Left lung (tissue), 4 donors: ENCODE measurements at regions not wholly inside any gene's neighbourhood (a gene's known extent, or its start where the extent isn't known, plus 50 kb on each side); places are given as distances from the start of the nearest gene placed in this dataset.
"Not testable (repeated sequence)": the region's sequence is repeated elsewhere in the genome, so short reads cannot be mapped to it uniquely, and the experiment has no call there.

ENCODE experiments used
- ATAC-seq: fragments of 200-7000 bp; cut with Tn5 transposase; one replicate; pipeline ENCODE4 v1.9.1; 2020; ENCODE audit warnings: moderate library complexity
- DNase-seq, 4 donors: peaks; one replicate each; pipeline ENCODE4 v3.0.0-alpha.2; 2013 to 2020
- H3K27ac ChIP-seq, 2 donors: fragments of 200-600 bp; sonication (generic) in 1 of 2; one replicate each; pipeline versions ENCODE4 v1.5.0 to v1.8.0; 2020 to 2021
- H3K27me3 ChIP-seq, 2 donors: fragments of 200-600 bp; sonication (generic) in 1 of 2; one replicate each; pipeline versions ENCODE4 v1.5.0 to v1.8.0; 2020 to 2021
- H3K36me3 ChIP-seq, 2 donors: fragments of 200-600 bp; sonication (generic) in 1 of 2; one replicate each; pipeline versions ENCODE4 v1.5.0 to v1.8.0; 2020 to 2021
- H3K4me1 ChIP-seq, 2 donors: fragments of 200-600 bp; one replicate each; pipeline ENCODE4 v1.8.0; 2021
- H3K4me3 ChIP-seq, 2 donors: fragments of 200-600 bp; sonication (generic) in 1 of 2; one replicate each; pipeline versions ENCODE4 v1.5.0 to v1.8.0; 2020 to 2021; ENCODE audit warnings: mild to moderate bottlenecking in 1 of 2
- H3K9me3 ChIP-seq, 2 donors: fragments of 200-600 bp; sonication (generic) in 1 of 2; one replicate each; pipeline versions ENCODE4 v1.5.0 to v1.8.0; 2020 to 2021
- intact Hi-C, 2 donors: fragments of 100-400 bp; cut with DNase I; formaldehyde crosslinking; loops; one replicate each; pipeline versions ENCODE4 v1.11.2 to v1.14.2; 2022
- TF ChIP-seq, protein P1 (sequence below), 2 donors: fragments of 200-600 bp; sonication (generic) in 1 of 2; IDR thresholded peaks; one replicate each; pipeline versions ENCODE4 v1.5.0 to v1.8.0; 2021; ENCODE audit warnings: antibody characterized with exemption in 2 of 2
- donor health status: DM: no; HTN: yes; CAD: no.
- donor health status: DM: no; HTN: no; CAD: no.

DNA sequence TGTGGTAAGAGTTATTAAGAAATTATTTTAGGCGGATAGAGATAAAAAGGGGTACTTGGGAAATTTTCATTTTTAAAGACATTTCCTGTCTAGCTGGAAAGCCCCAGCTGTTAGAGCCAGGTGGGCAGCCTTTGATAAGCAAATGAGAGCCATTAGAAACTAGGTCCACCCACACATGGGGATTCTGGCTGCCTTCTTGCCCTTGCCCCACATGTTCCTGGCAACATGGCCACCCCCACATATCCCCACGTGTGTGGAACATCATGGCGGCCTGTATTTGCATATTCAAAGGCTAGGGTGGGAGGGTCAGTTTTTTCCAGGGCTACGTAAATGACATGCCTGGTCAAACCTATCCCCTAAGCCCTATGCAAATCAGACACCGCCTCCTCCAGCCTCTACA, 1382.1 kb downstream of the AACS start:
- Histone ChIP-seq H3K27me3 (no peaks in the 10 kb centered on the region), H3K9me3 (peaks cover 0 to 2% of the 10 kb centered on the region in 2 donors), H3K27ac (no peak overlapping the region), H3K4me3 (no peak overlapping the region), H3K36me3 (no peaks in the 10 kb centered on the region), H3K4me1 (no peaks in the 10 kb centered on the region)
- DNase-seq: no peak
- TF ChIP-seq, protein P1, sequence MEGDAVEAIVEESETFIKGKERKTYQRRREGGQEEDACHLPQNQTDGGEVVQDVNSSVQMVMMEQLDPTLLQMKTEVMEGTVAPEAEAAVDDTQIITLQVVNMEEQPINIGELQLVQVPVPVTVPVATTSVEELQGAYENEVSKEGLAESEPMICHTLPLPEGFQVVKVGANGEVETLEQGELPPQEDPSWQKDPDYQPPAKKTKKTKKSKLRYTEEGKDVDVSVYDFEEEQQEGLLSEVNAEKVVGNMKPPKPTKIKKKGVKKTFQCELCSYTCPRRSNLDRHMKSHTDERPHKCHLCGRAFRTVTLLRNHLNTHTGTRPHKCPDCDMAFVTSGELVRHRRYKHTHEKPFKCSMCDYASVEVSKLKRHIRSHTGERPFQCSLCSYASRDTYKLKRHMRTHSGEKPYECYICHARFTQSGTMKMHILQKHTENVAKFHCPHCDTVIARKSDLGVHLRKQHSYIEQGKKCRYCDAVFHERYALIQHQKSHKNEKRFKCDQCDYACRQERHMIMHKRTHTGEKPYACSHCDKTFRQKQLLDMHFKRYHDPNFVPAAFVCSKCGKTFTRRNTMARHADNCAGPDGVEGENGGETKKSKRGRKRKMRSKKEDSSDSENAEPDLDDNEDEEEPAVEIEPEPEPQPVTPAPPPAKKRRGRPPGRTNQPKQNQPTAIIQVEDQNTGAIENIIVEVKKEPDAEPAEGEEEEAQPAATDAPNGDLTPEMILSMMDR (IDR thresholded peaks at IDR 0.05): no peak
- intact Hi-C loops: no loop called here
- ATAC-seq: no peak

DNA sequence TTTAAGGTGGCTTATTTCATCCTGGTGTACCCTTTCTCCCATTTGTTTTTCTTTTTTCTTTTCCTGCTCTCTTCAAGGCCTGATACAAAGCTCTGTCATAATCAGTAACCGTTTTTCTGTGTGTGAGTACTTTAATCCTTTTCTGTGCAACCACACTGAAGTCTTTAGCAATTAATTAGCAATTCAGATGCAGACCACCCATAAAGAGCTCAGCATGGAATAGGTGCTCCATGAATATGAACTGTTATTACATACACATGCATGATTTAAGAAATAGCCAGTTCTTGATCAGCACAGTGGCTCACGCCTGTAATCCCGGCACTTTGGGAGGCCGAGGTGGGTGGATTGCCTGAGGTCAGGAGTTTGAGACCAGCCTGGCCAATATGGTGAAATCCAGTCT, 1386.6 kb downstream of the AACS start:
- H3K4me3 ChIP-seq: no peak overlapping the region
- no peaks in the 10 kb centered on the region for H3K36me3 ChIP-seq
- no peak overlapping the region for H3K27ac ChIP-seq
- H3K27me3 ChIP-seq: no peaks in the 10 kb centered on the region
- TF ChIP-seq, protein P1 (IDR thresholded peaks at IDR 0.05): no peak
- ATAC-seq (no peak), DNase-seq (no peak)
- peaks cover 0 to 2% of the 10 kb centered on the region in 2 donors for H3K9me3 ChIP-seq
- intact Hi-C loops: no loop called here
- H3K4me1 ChIP-seq: no peaks in the 10 kb centered on the region

DNA sequence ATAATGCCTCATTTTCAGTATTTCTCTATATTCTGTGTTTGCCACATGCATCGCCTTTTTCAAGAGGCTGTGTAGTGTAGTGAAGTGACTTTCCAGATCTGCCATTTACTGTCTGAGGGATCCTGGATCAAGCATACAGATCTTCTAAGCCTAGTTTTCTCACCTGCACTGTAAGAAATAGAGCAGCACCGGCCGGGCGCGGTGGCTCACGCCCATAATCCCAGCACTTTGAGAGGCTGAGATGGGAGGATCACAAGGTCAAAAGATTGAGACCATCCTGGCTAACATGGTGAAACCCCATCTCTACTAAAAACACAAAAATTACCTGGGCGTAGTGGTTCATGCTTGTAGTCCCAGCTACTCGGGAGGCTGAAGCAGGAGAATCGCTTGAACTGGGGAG, 1387.5 kb downstream of the AACS start:
- H3K4me3 ChIP-seq, H3K9me3 ChIP-seq, DNase-seq, intact Hi-C loops, H3K36me3 ChIP-seq, ATAC-seq, H3K4me1 ChIP-seq, H3K27ac ChIP-seq, H3K27me3 ChIP-seq: not testable (repeated sequence)

DNA sequence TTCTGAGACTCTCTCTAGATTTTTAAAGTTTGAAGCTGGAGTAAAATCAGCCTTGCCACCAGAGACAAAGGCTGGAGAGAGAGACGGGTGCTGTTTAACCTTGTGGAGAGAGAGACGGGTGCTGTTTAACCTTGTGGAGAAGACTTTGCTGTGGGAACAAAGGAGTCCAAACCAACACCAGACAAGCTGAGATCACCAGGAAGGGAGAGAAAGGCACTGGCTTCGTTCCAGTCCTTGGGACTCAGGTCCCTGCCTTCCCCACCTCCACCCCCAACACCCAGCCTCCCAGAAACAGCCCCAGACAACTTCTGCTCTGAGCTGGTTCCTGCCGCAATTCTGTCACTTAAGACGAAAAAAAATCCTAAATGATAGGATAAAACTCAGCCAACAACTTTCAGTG, 1389.3 kb downstream of the AACS start:
- Histone ChIP-seq H3K36me3 (no peaks in the 10 kb centered on the region), H3K4me3 (no peak overlapping the region), H3K9me3 (peaks cover 0 to 3% of the 10 kb centered on the region in 2 donors), H3K4me1 (no peaks in the 10 kb centered on the region), H3K27me3 (no peaks in the 10 kb centered on the region), H3K27ac (no peak overlapping the region)
- no peak for DNase-seq
- intact Hi-C loops: no loop called here
- ATAC-seq: no peak
- TF ChIP-seq, protein P1 (IDR thresholded peaks at IDR 0.05): no peak

DNA sequence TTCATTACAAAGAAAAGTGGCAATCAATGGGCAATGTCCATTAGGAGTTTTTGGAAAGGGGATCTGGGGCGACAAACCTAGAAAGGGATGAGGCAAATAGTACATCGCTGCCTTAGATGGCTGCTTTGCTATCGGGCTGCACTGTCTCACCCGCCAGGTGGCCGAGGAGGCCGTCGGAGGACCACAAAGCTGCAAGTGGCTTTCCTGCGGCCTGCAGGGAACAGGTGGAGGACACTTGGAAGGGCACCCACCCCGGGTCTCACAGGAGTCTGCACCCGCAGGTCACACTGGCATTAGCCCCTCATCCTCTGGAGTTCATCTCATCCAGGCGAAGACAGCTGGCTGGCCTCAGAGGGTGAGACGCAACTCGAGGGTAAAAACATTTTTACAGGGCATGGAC, 1392.5 kb downstream of the AACS start:
- Histone ChIP-seq H3K4me1 (no peaks in the 10 kb centered on the region), H3K27ac (no peak overlapping the region), H3K4me3 (no peak overlapping the region), H3K9me3 (peaks cover 0 to 3% of the 10 kb centered on the region in 2 donors), H3K27me3 (no peaks in the 10 kb centered on the region), H3K36me3 (no peaks in the 10 kb centered on the region)
- no peak for ATAC-seq
- intact Hi-C loops: no loop called here
- no peak for DNase-seq
- TF ChIP-seq, protein P1 (IDR thresholded peaks at IDR 0.05): no peak

DNA sequence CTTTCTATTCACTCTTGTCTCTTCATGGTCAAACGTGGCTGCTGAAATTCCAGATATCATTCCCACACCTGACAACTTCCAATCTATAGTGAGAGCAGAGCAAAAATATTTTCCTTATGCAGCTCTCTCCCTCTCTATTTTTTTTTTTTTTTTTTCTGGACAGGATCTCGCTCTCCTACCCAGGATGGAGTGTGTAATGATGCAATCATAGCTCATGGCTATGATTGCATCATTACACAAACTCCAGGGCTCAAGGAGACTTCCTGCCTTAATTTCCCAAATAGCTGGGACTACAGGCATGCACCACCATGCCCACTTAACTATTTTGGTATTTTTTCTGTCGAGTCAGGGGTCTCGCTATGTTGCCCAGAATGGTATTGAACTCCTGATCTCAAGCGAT, 1398.9 kb downstream of the AACS start:
- DNase-seq (no peak), ATAC-seq (no peak)
- Histone ChIP-seq H3K4me3 (no peak overlapping the region), H3K36me3 (no peaks in the 10 kb centered on the region), H3K9me3 (peaks cover 0 to 1% of the 10 kb centered on the region in 2 donors), H3K27ac (no peak overlapping the region), H3K27me3 (no peaks in the 10 kb centered on the region), H3K4me1 (no peaks in the 10 kb centered on the region)
- intact Hi-C loops: no loop called here
- TF ChIP-seq, protein P1 (IDR thresholded peaks at IDR 0.05): no peak
